ENCODE measurements at regions not wholly inside any gene's neighbourhood (a gene's known extent, or its start where the extent isn't known, plus 50 kb on each side); places are given as distances from the start of the nearest gene placed in this dataset.

- Histone ChIP-seq H3K27ac (no peak overlapping the region), H3K4me1 (no peaks in the 10 kb centered on the region), H3K27me3 (no peaks in the 10 kb centered on the region), H3K36me3 (no peaks in the 10 kb centered on the region), H3K4me3 (no peak overlapping the region), H3K9me3 (no peaks in the 10 kb centered on the region)
- DNase-seq, result no peak
- TF ChIP-seq, protein P1, sequence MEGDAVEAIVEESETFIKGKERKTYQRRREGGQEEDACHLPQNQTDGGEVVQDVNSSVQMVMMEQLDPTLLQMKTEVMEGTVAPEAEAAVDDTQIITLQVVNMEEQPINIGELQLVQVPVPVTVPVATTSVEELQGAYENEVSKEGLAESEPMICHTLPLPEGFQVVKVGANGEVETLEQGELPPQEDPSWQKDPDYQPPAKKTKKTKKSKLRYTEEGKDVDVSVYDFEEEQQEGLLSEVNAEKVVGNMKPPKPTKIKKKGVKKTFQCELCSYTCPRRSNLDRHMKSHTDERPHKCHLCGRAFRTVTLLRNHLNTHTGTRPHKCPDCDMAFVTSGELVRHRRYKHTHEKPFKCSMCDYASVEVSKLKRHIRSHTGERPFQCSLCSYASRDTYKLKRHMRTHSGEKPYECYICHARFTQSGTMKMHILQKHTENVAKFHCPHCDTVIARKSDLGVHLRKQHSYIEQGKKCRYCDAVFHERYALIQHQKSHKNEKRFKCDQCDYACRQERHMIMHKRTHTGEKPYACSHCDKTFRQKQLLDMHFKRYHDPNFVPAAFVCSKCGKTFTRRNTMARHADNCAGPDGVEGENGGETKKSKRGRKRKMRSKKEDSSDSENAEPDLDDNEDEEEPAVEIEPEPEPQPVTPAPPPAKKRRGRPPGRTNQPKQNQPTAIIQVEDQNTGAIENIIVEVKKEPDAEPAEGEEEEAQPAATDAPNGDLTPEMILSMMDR (IDR thresholded peaks at IDR 0.05), result no peak
- TF ChIP-seq POLR2AphosphoS5 (IDR thresholded peaks at IDR 0.05) (no peak), POLR2A (IDR thresholded peaks at IDR 0.05) (no peak), EP300 (IDR thresholded peaks at IDR 0.05; ENCODE audit: low read depth) (no peak)
- WGBS, 2 donors (ENCODE audit: low coverage in 1 of 2), result 87 to 95% methylated on average over 3 of the region's 3 CpGs
- in situ Hi-C loops (cut with MboI; ENCODE audit: low pct_ligation_motif_present in 1 of 4, low pct_unique_long_range_greater_than_20kb in 1 of 4, low sequenced_read_pairs in 3 of 4), result no loop called here
- intact Hi-C loops (cut with DNase I; ENCODE audit: low total_unique reads), result no loop called here
Observed at GRCh38 chr1:88200545-88200944, 483.5 kb upstream of the PKN2 start.

- no peak for DNase-seq
- H3K4me1 ChIP-seq, result no peaks in the 10 kb centered on the region
- 54 to 67% methylated on average over 3 of the region's 3 CpGs for WGBS, 2 donors (ENCODE audit: low coverage in 1 of 2)
- in situ Hi-C loops (cut with MboI; ENCODE audit: low pct_ligation_motif_present in 1 of 4, low pct_unique_long_range_greater_than_20kb in 1 of 4, low sequenced_read_pairs in 3 of 4), result no loop called here
- no peaks in the 10 kb centered on the region for H3K27me3 ChIP-seq
- no peaks in the 10 kb centered on the region for H3K36me3 ChIP-seq
- no peak overlapping the region for H3K4me3 ChIP-seq
- TF ChIP-seq, protein P1 (IDR thresholded peaks at IDR 0.05), result no peak
- no peak for TF ChIP-seq EP300 (IDR thresholded peaks at IDR 0.05; ENCODE audit: low read depth)
- intact Hi-C loops (cut with DNase I; ENCODE audit: low total_unique reads), result no loop called here
- H3K9me3 ChIP-seq, result no peaks in the 10 kb centered on the region
- H3K27ac ChIP-seq, result no peak overlapping the region
Observed at GRCh38 chr1:88204111-88204510, 480.0 kb upstream of the PKN2 start.

DNA sequence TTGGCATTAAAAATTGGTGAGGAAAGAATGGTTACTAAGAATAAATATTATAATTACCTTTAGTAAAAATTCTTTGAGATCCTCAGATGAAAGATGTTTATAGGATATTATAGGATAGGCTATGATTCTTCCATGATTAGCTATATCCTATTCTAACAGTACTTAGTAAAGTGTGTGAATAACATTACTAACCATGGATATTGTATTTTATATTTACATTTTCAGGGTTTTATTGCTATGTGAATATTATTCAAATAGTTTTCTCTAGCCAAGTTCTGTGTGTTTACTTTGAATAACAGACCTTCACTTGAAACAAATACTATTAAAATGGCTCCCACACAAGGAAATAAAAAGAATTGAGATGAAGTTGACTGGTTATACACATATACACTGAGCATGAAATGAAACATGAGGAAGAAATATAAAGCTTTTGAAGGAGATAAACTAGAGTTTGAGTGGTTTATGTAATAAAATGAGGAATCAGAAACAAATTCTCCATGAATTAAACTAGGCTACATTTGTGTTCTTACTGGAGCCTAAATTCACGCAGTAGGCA is 479.4 kb upstream of the PKN2 start:
- 86 to 100% methylated on average over 1 of the region's 1 CpG for WGBS, 2 donors (ENCODE audit: low coverage in 1 of 2)
- no peaks in the 10 kb centered on the region for H3K27me3 ChIP-seq
- no peaks in the 10 kb centered on the region for H3K36me3 ChIP-seq
- H3K4me3 ChIP-seq, result no peak overlapping the region
- DNase-seq, result no peak
- H3K9me3 ChIP-seq, result no peaks in the 10 kb centered on the region
- no peak for TF ChIP-seq EP300 (IDR thresholded peaks at IDR 0.05; ENCODE audit: low read depth)
- TF ChIP-seq, protein P1 (IDR thresholded peaks at IDR 0.05), result no peak
- no peak for TF ChIP-seq POLR2A (IDR thresholded peaks at IDR 0.05)
- no peak for TF ChIP-seq POLR2AphosphoS5 (IDR thresholded peaks at IDR 0.05)
- H3K27ac ChIP-seq, result no peak overlapping the region
- in situ Hi-C loops (cut with MboI; ENCODE audit: low pct_ligation_motif_present in 1 of 4, low pct_unique_long_range_greater_than_20kb in 1 of 4, low sequenced_read_pairs in 3 of 4), result no loop called here
- intact Hi-C loops (cut with DNase I; ENCODE audit: low total_unique reads), result no loop called here
- H3K4me1 ChIP-seq, result no peaks in the 10 kb centered on the region

DNA sequence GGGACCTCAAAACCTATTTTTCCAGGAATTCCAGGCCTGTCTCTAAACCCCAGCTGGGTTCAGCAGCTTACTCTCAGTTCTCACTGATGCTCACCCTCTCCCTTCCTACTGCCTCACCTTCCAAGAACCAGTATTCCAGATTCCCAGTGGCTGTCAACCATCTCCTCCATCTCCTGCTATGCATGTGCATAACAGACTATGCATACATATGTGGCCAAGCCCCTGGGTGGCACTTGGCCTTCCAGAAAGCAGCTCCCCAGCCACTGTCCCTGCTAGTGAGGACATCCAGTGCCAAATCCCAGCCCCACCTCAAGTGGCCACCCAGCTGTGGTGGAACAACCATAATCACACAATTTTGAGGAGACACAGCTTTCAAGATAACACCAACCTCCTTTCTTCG is 475.7 kb upstream of the PKN2 start:
- Histone ChIP-seq H3K36me3 (no peaks in the 10 kb centered on the region), H3K27me3 (no peaks in the 10 kb centered on the region), H3K27ac (no peak overlapping the region), H3K9me3 (no peaks in the 10 kb centered on the region), H3K4me3 (no peak overlapping the region), H3K4me1 (no peaks in the 10 kb centered on the region)
- intact Hi-C loops (cut with DNase I; ENCODE audit: low total_unique reads), result no loop called here
- 33 to 88% methylated on average over 1 of the region's 1 CpG for WGBS, 2 donors (ENCODE audit: low coverage in 1 of 2)
- TF ChIP-seq POLR2A (IDR thresholded peaks at IDR 0.05) (no peak), POLR2AphosphoS5 (IDR thresholded peaks at IDR 0.05) (no peak), EP300 (IDR thresholded peaks at IDR 0.05; ENCODE audit: low read depth) (no peak)
- TF ChIP-seq, protein P1 (IDR thresholded peaks at IDR 0.05), result no peak
- DNase-seq, result no peak
- in situ Hi-C loops (cut with MboI; ENCODE audit: low pct_ligation_motif_present in 1 of 4, low pct_unique_long_range_greater_than_20kb in 1 of 4, low sequenced_read_pairs in 3 of 4), result no loop called here
